ENCODE measurements at regions not wholly inside any gene's neighbourhood (a gene's known extent, or its start where the extent isn't known, plus 50 kb on each side); places are given as distances from the start of the nearest gene placed in this dataset.

GRCh38 chr21:38660333-38661196, 145.2 kb upstream of the ETS2 start:
- no peak for DNase-seq

GRCh38 chr21:38661197-38661871, 144.4 kb upstream of the ETS2 start:
- DNase-seq = no peak

GRCh38 chr21:38661889-38662568, 143.7 kb upstream of the ETS2 start:
- DNase-seq = no peak

GRCh38 chr21:38663282-38663681, 142.4 kb upstream of the ETS2 start:
- DNase-seq = no peak

- DNase-seq = no peak
Observed at GRCh38 chr21:38664315-38664714, 141.4 kb upstream of the ETS2 start.

- DNase-seq = no peak
Observed at GRCh38 chr21:38664841-38665240, 140.9 kb upstream of the ETS2 start.

GRCh38 chr21:38667291-38667870, 138.3 kb upstream of the ETS2 start:
- DNase-seq = no peak

GRCh38 chr21:38668067-38668466, 137.7 kb upstream of the ETS2 start:
- DNase-seq = no peak

GRCh38 chr21:38668541-38668940, 137.2 kb upstream of the ETS2 start:
- no peak for DNase-seq

- no peak for DNase-seq
Observed at GRCh38 chr21:38669186-38669585, 136.5 kb upstream of the ETS2 start.

GRCh38 chr21:38670861-38671260, 134.9 kb upstream of the ETS2 start:
- no peak for DNase-seq

GRCh38 chr21:38671773-38672172, 134.0 kb upstream of the ETS2 start:
- DNase-seq = no peak

GRCh38 chr21:38675182-38675824, 130.4 kb upstream of the ETS2 start:
- DNase-seq = no peak

- no peak for DNase-seq
Observed at GRCh38 chr21:38678827-38679226, 126.9 kb upstream of the ETS2 start.

- DNase-seq = no peak
Observed at GRCh38 chr21:38679534-38679933, 126.2 kb upstream of the ETS2 start.

GRCh38 chr21:38680401-38680800, 125.3 kb upstream of the ETS2 start:
- no peak for DNase-seq

- DNase-seq = no peak
Observed at GRCh38 chr21:38683222-38683621, 122.5 kb upstream of the ETS2 start.

- DNase-seq = no peak
Observed at GRCh38 chr21:38688068-38688467, 117.7 kb upstream of the ETS2 start.

GRCh38 chr21:38691631-38692030, 114.1 kb upstream of the ETS2 start:
- no peak for DNase-seq

- no peak for DNase-seq
Observed at GRCh38 chr21:38696579-38696978, 109.2 kb upstream of the ETS2 start.

GRCh38 chr21:38699048-38699447, 106.7 kb upstream of the ETS2 start:
- DNase-seq = no peak

- no peak for DNase-seq
Observed at GRCh38 chr21:38702196-38702595, 103.5 kb upstream of the ETS2 start.

GRCh38 chr21:38709876-38710275, 95.9 kb upstream of the ETS2 start:
- no peak for DNase-seq
